ENCODE measurements at regions not wholly inside any gene's neighbourhood (a gene's known extent, or its start where the extent isn't known, plus 50 kb on each side); places are given as distances from the start of the nearest gene placed in this dataset.

DNA sequence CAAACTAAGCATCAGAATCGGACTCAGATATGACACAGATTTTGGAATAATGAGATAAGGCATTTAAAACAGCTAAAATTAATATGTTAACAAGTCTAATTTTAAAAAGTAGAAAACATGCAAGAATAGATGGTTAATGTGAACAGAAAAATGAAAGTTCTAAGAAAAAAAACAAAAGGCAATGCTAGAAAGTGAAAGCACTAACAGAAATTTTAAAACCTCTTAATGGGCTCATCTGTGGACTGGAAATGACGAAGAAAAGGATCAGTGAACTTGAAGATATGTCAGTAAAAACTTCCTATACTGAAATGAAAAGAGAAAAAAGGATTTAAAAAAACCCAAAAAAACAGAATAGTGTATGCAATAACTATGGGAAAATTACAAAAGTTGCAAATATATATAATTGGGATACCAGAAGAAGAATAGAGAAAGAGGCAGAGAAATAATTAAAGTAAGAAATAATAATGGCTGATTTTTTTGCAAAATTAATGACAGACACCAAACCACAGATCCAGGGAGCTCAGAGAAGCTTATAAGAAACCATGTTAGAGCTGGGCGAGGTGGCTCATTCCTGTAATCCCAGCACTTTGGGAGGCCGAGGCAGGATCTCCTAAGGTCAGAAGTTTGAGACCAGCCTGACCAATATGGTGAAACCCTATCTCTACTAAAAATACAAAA lies 61.7 kb upstream of the KIF13A start:
- Histone ChIP-seq H2BK5ac (ENCODE audit: low read depth, low read length, poor library complexity, severe bottlenecking) (no peak overlapping the region), H2BK15ac (ENCODE audit: low read depth, low read length) (no peak overlapping the region), H3K23ac (ENCODE audit: low read depth, low read length) (no peak overlapping the region), H3K27ac (ENCODE audit: insufficient read depth, low read length) (no peak overlapping the region), H3K14ac (replicated peaks; ENCODE audit: low read depth, low read length) (no peak overlapping the region), H3K18ac (ENCODE audit: low read depth, low read length) (no peak overlapping the region), H3K4me3 (ENCODE audit: insufficient read depth, low read depth, low read length) (no peak overlapping the region), H3K4ac (ENCODE audit: low read depth, low read length) (no peak overlapping the region), H2BK20ac (ENCODE audit: low read depth, low read length) (no peak overlapping the region), H2AFZ (replicated peaks; ENCODE audit: low read length, poor library complexity) (no peak overlapping the region), H4K91ac (ENCODE audit: insufficient read depth, low read depth, low read length) (no peak overlapping the region), H4K8ac (ENCODE audit: low read depth in 2 of 2, low read length in 2 of 2) (no peak overlapping the region), H4K5ac (ENCODE audit: low read depth, low read length) (no peak overlapping the region), H3K4me1 (ENCODE audit: control insufficient read depth, insufficient read depth, low read length) (peaks cover 2% of the 10 kb centered on the region), H3K9me3 (ENCODE audit: control insufficient read depth, insufficient read depth, low read length) (no peaks in the 10 kb centered on the region), H3K9me1 (ENCODE audit: insufficient read depth, low read length) (no peaks in the 10 kb centered on the region), H3K9ac (ENCODE audit: low read depth, low read length) (no peak overlapping the region), H4K20me1 (ENCODE audit: insufficient read depth, low read length) (no peaks in the 10 kb centered on the region), H2AK9ac (replicated peaks; ENCODE audit: low read depth, low read length, poor library complexity) (no peak overlapping the region), H2BK120ac (ENCODE audit: low read depth, low read length) (no peak overlapping the region), H3K4me2 (ENCODE audit: low read depth, low read length) (no peak overlapping the region), H3K27me3 (ENCODE audit: control insufficient read depth, insufficient read depth, low read length) (no peaks in the 10 kb centered on the region), H3K56ac (ENCODE audit: extremely low read depth, insufficient read depth, low read length) (no peak overlapping the region), H2AK5ac (ENCODE audit: low read depth, low read length) (no peak overlapping the region), H3K79me1 (ENCODE audit: low read depth in 1 of 2, low read length in 2 of 2) (no peaks in the 10 kb centered on the region), H3K36me3 (ENCODE audit: control insufficient read depth, insufficient read depth, low read length) (no peaks in the 10 kb centered on the region)
- DNase-seq (no peak), ATAC-seq (ENCODE audit: low read depth) (no peak)
- no TSS peak for BruUV-seq (replicated peaks)
- TF ChIP-seq MAFK (IDR thresholded peaks at IDR 0.05; ENCODE audit: low read depth, low read length) (no peak), CEBPB (IDR thresholded peaks at IDR 0.05; ENCODE audit: low read depth, low read length) (no peak), RFX5 (IDR thresholded peaks at IDR 0.05; ENCODE audit: low read depth, low read length) (no peak), MXI1 (IDR thresholded peaks at IDR 0.05; ENCODE audit: borderline replicate concordance, low read depth, low read length) (no peak), MAZ (IDR thresholded peaks at IDR 0.05; ENCODE audit: borderline replicate concordance, low read depth, low read length) (no peak)
- TF ChIP-seq, protein P1, sequence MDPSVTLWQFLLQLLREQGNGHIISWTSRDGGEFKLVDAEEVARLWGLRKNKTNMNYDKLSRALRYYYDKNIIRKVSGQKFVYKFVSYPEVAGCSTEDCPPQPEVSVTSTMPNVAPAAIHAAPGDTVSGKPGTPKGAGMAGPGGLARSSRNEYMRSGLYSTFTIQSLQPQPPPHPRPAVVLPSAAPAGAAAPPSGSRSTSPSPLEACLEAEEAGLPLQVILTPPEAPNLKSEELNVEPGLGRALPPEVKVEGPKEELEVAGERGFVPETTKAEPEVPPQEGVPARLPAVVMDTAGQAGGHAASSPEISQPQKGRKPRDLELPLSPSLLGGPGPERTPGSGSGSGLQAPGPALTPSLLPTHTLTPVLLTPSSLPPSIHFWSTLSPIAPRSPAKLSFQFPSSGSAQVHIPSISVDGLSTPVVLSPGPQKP (IDR thresholded peaks at IDR 0.05; ENCODE audit: borderline replicate concordance, low read depth, low read length) = no peak
- dilution Hi-C loops (cut with HindIII; ENCODE audit: low sequenced_read_pairs, unreplicated experiment) = no loop called here
- ChIA-PET POLR2A (ENCODE audit: unreplicated experiment) (no interaction called here), CTCF (no interaction called here)
- WGBS, 2 experiments (ENCODE audit: extremely low coverage in 2 of 2, insufficient read length in 1 of 2) = 92% methylated on average over 2 of the region's 4 CpGs; no CpG with 5 or more reads in 1 of the 2 experiments
- intact Hi-C loops (cut with micrococcal nuclease) = no loop called here
- in situ Hi-C loops (cut with MboI; ENCODE audit: low sequenced_read_pairs) = no loop called here
